H1 (cell line): ENCODE measurements at regions not wholly inside any gene's neighbourhood (a gene's known extent, or its start where the extent isn't known, plus 50 kb on each side); places are given as distances from the start of the nearest gene placed in this dataset.

ENCODE experiments used
- SIX5 ChIP-seq: IDR thresholded peaks from 2 replicates; pipeline ENCODE4 v1.6.1; 2011; ENCODE audit warnings: mild to moderate bottlenecking, low read depth, low read length
- TF ChIP-seq, protein P1 (sequence below): fragments of 300-600 bp; sonication (generic); IDR thresholded peaks from 2 replicates; pipeline ENCODE4 v1.7.1; 2012; ENCODE audit warnings: low read length, moderate library complexity, mild to moderate bottlenecking, inconsistent platforms; ENCODE audit not compliant: insufficient replicate concordance

DNA sequence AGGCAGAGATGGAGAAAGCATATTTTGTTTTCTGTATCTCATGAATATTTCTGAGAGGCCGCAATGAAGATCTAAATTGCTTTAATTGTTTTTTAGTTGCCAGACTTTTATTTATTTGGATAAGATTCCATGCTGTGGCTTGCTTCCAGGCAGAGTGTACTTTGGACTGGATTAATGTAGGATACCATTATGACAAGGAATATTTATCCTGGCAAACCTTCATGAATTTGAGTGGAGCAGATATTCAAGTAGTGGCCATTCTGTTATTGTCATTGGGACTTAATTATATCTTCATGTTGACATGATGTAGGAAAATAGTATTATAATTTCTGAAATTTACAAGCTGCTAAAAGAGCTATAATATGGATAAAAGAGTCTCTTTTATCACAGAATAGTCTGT is 182.9 kb downstream of the C4orf33 start (continued):
- TF ChIP-seq, protein P1, sequence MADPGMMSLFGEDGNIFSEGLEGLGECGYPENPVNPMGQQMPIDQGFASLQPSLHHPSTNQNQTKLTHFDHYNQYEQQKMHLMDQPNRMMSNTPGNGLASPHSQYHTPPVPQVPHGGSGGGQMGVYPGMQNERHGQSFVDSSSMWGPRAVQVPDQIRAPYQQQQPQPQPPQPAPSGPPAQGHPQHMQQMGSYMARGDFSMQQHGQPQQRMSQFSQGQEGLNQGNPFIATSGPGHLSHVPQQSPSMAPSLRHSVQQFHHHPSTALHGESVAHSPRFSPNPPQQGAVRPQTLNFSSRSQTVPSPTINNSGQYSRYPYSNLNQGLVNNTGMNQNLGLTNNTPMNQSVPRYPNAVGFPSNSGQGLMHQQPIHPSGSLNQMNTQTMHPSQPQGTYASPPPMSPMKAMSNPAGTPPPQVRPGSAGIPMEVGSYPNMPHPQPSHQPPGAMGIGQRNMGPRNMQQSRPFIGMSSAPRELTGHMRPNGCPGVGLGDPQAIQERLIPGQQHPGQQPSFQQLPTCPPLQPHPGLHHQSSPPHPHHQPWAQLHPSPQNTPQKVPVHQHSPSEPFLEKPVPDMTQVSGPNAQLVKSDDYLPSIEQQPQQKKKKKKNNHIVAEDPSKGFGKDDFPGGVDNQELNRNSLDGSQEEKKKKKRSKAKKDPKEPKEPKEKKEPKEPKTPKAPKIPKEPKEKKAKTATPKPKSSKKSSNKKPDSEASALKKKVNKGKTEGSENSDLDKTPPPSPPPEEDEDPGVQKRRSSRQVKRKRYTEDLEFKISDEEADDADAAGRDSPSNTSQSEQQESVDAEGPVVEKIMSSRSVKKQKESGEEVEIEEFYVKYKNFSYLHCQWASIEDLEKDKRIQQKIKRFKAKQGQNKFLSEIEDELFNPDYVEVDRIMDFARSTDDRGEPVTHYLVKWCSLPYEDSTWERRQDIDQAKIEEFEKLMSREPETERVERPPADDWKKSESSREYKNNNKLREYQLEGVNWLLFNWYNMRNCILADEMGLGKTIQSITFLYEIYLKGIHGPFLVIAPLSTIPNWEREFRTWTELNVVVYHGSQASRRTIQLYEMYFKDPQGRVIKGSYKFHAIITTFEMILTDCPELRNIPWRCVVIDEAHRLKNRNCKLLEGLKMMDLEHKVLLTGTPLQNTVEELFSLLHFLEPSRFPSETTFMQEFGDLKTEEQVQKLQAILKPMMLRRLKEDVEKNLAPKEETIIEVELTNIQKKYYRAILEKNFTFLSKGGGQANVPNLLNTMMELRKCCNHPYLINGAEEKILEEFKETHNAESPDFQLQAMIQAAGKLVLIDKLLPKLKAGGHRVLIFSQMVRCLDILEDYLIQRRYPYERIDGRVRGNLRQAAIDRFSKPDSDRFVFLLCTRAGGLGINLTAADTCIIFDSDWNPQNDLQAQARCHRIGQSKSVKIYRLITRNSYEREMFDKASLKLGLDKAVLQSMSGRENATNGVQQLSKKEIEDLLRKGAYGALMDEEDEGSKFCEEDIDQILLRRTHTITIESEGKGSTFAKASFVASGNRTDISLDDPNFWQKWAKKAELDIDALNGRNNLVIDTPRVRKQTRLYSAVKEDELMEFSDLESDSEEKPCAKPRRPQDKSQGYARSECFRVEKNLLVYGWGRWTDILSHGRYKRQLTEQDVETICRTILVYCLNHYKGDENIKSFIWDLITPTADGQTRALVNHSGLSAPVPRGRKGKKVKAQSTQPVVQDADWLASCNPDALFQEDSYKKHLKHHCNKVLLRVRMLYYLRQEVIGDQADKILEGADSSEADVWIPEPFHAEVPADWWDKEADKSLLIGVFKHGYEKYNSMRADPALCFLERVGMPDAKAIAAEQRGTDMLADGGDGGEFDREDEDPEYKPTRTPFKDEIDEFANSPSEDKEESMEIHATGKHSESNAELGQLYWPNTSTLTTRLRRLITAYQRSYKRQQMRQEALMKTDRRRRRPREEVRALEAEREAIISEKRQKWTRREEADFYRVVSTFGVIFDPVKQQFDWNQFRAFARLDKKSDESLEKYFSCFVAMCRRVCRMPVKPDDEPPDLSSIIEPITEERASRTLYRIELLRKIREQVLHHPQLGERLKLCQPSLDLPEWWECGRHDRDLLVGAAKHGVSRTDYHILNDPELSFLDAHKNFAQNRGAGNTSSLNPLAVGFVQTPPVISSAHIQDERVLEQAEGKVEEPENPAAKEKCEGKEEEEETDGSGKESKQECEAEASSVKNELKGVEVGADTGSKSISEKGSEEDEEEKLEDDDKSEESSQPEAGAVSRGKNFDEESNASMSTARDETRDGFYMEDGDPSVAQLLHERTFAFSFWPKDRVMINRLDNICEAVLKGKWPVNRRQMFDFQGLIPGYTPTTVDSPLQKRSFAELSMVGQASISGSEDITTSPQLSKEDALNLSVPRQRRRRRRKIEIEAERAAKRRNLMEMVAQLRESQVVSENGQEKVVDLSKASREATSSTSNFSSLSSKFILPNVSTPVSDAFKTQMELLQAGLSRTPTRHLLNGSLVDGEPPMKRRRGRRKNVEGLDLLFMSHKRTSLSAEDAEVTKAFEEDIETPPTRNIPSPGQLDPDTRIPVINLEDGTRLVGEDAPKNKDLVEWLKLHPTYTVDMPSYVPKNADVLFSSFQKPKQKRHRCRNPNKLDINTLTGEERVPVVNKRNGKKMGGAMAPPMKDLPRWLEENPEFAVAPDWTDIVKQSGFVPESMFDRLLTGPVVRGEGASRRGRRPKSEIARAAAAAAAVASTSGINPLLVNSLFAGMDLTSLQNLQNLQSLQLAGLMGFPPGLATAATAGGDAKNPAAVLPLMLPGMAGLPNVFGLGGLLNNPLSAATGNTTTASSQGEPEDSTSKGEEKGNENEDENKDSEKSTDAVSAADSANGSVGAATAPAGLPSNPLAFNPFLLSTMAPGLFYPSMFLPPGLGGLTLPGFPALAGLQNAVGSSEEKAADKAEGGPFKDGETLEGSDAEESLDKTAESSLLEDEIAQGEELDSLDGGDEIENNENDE: no peak
- no peak for TF ChIP-seq SIX5
